Activated T-helper 1 cell treated with anti-CD3 and anti-CD28 coated beads, Interleukin-12 subunit alpha, Interleukin-12 subunit beta, Interleukin-2, Interleukin-4 antibody, amounts not matched to agents 30 ng/mL and 10 ng/mL and 1 ng/mL, durations not matched to agents 14 hours and 24 hours and 36 hours (primary cell): ENCODE measurements at regions not wholly inside any gene's neighbourhood (a gene's known extent, or its start where the extent isn't known, plus 50 kb on each side); places are given as distances from the start of the nearest gene placed in this dataset.
"Not testable (repeated sequence)": the region's sequence is repeated elsewhere in the genome, so short reads cannot be mapped to it uniquely, and the experiment has no call there.

ENCODE experiments used
- DNase-seq: peaks from one replicate; pipeline ENCODE4 v3.0.0; 2021; ENCODE audit warnings: low spot score
- H3K27ac Mint-ChIP-seq: one replicate; pipeline ENCODE4 v1.8.0; 2021; ENCODE audit warnings: mild to moderate bottlenecking, mixed read lengths
- H3K27me3 Mint-ChIP-seq: one replicate; pipeline ENCODE4 v1.8.0; 2022; ENCODE audit warnings: mild to moderate bottlenecking, moderate library complexity, mixed read lengths; ENCODE audit not compliant: insufficient read depth
- H3K36me3 Mint-ChIP-seq: one replicate; pipeline ENCODE4 v1.8.0; 2021; ENCODE audit warnings: low read depth, mixed read lengths
- H3K4me1 Mint-ChIP-seq: one replicate; pipeline ENCODE4 v1.8.0; 2021; ENCODE audit warnings: low read depth, mixed read lengths
- H3K4me3 Mint-ChIP-seq: one replicate; pipeline ENCODE4 v1.8.0; 2021; ENCODE audit warnings: mild to moderate bottlenecking, moderate library complexity, mixed read lengths
- H3K9me3 Mint-ChIP-seq: one replicate; pipeline ENCODE4 v1.8.0; 2021; ENCODE audit warnings: mixed read lengths
- intact Hi-C: fragments of 100-400 bp; cut with micrococcal nuclease; formaldehyde crosslinking; loops from one replicate; pipeline ENCODE4 v1.15.1; 2024

DNA sequence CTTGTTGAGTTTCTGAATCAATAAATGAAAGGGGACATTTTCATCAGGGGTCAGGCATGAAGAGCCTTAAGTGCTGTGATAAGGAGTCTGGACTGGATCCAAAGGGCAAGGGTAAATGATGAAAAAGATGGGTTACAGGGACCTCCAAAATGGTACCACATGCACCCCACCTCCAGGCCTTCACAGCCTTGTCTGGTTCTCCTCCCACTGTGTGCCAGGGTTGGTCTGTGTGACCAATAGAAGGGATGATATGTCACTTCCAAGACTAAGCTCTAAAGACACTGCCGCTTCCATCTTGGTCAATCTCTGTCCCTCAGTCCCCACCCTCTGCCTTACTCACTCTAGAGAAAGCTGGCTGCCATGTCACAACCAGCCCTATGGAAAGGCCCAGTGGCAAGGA, 140.6 kb downstream of the ZNF281 start:
- intact Hi-C loops: no loop called here

DNA sequence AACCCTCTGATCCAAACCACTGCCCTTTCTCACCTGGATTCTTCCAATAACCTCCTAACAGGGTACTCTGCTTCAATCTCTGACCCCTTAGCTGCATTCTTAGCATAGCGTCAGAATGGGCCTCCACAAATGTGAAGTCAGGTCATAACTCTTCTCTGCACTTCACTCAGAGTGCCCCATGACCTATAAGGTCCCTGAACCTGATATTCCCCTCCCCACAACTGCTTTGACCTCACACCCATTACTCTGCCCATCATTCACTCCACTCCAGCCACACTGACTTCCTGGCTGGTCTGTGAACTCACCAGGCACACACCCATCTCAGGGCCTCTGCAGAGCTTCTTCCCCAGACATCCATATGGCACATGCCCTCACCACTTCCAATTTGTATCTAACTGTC, 141.9 kb downstream of the ZNF281 start:
- no peak for DNase-seq
- intact Hi-C loops: no loop called here
- no peak overlapping the region for H3K27ac Mint-ChIP-seq
- peaks cover 2% of the 10 kb centered on the region for H3K4me1 Mint-ChIP-seq
- H3K4me3 Mint-ChIP-seq: no peak overlapping the region
- peaks cover 11% of the 10 kb centered on the region for H3K27me3 Mint-ChIP-seq
- no peaks in the 10 kb centered on the region for H3K9me3 Mint-ChIP-seq
- H3K36me3 Mint-ChIP-seq: no peaks in the 10 kb centered on the region

More for the DNA sequence above, 140.6 kb downstream of the ZNF281 start:
- Mint-ChIP-seq H3K27ac (no peak overlapping the region), H3K4me3 (no peak overlapping the region), H3K27me3 (no peaks in the 10 kb centered on the region), H3K4me1 (peaks cover 9% of the 10 kb centered on the region), H3K9me3 (no peaks in the 10 kb centered on the region), H3K36me3 (no peaks in the 10 kb centered on the region)
- DNase-seq: no peak

- Mint-ChIP-seq H3K36me3 (no peaks in the 10 kb centered on the region), H3K27ac (no peak overlapping the region), H3K4me1 (peaks cover 5% of the 10 kb centered on the region)
Observed at GRCh38 chr1:200267458-200267857, 142.4 kb downstream of the ZNF281 start.

DNA sequence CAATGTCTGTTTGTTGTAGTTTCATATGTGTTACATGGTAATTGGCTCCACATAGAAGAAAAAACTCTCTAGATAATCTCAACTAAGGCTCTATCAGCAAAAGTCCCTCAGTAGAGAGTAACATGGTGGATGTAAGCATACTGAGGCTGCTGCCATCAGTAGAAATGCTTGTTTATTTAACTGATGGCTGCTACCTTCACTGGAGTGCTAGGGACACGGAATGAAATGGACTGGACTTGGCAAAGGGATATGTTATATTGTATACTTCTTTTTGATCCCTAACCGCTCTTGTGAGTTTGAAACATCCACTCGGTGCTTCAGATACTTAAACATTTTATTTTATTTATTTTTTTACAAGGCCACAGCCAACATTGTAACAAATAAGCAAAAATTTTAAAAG, 143.0 kb downstream of the ZNF281 start:
- H3K4me3 Mint-ChIP-seq: no peak overlapping the region
- peaks cover 10% of the 10 kb centered on the region for H3K4me1 Mint-ChIP-seq
- peaks cover 11% of the 10 kb centered on the region for H3K27me3 Mint-ChIP-seq
- no peak overlapping the region for H3K27ac Mint-ChIP-seq
- no peaks in the 10 kb centered on the region for H3K9me3 Mint-ChIP-seq
- no peaks in the 10 kb centered on the region for H3K36me3 Mint-ChIP-seq
- intact Hi-C loops: no loop called here
- DNase-seq: no peak

More at GRCh38 chr1:200267458-200267857, 142.4 kb downstream of the ZNF281 start:
- DNase-seq: no peak
- Mint-ChIP-seq H3K9me3 (no peaks in the 10 kb centered on the region), H3K4me3 (no peak overlapping the region), H3K27me3 (peaks cover 11% of the 10 kb centered on the region)
- intact Hi-C loops: no loop called here

GRCh38 chr1:200265881-200266280, 144.0 kb downstream of the ZNF281 start:
- Mint-ChIP-seq H3K27ac (no peak overlapping the region), H3K4me1 (peaks cover 10% of the 10 kb centered on the region), H3K4me3 (no peak overlapping the region), H3K9me3 (no peaks in the 10 kb centered on the region), H3K36me3 (no peaks in the 10 kb centered on the region), H3K27me3 (peaks cover 13% of the 10 kb centered on the region)
- intact Hi-C loops: no loop called here
- no peak for DNase-seq

DNA sequence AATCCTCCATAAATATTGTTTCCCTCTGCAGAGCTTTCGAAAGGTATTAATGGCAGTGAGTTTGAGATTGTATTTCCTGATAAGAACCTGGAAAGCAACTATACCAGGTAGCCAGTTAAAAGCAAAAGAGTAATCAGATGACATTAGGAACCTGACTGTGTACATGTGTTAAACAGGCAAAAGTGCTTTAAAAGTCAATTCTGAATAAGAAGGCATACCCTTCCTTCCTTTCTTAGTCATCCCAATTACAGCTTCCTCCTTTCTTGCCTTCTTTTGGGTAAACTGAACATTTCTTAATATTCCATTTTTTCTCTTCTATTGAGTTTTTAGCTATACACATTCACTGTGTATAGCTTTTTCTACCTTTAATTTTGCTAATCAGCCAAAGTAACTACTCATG, 144.7 kb downstream of the ZNF281 start:
- H3K27ac Mint-ChIP-seq: no peak overlapping the region
- H3K9me3 Mint-ChIP-seq: no peaks in the 10 kb centered on the region
- intact Hi-C loops: no loop called here
- peaks cover 10% of the 10 kb centered on the region for H3K4me1 Mint-ChIP-seq
- no peak for DNase-seq
- H3K4me3 Mint-ChIP-seq: no peak overlapping the region
- no peaks in the 10 kb centered on the region for H3K36me3 Mint-ChIP-seq
- H3K27me3 Mint-ChIP-seq: peaks cover 14% of the 10 kb centered on the region

GRCh38 chr1:200263203-200263602, 146.6 kb downstream of the ZNF281 start:
- H3K9me3 Mint-ChIP-seq: no peaks in the 10 kb centered on the region
- H3K4me1 Mint-ChIP-seq: peaks cover 10% of the 10 kb centered on the region
- DNase-seq: no peak
- no peak overlapping the region for H3K27ac Mint-ChIP-seq
- H3K36me3 Mint-ChIP-seq: no peaks in the 10 kb centered on the region
- intact Hi-C loops: no loop called here
- peaks cover 17% of the 10 kb centered on the region for H3K27me3 Mint-ChIP-seq
- H3K4me3 Mint-ChIP-seq: no peak overlapping the region

GRCh38 chr1:200262326-200262965, 147.4 kb downstream of the ZNF281 start:
- no peaks in the 10 kb centered on the region for H3K36me3 Mint-ChIP-seq
- no peak for DNase-seq
- H3K27ac Mint-ChIP-seq: no peak overlapping the region
- peaks cover 19% of the 10 kb centered on the region for H3K27me3 Mint-ChIP-seq
- no peak overlapping the region for H3K4me3 Mint-ChIP-seq
- intact Hi-C loops: loop anchor here (1.0 kb wide), 1 partner anchor 8 kb away; no protein-coding TSS in a partner anchor
- H3K4me1 Mint-ChIP-seq: peaks cover 10% of the 10 kb centered on the region
- no peaks in the 10 kb centered on the region for H3K9me3 Mint-ChIP-seq

- Mint-ChIP-seq H3K27me3 (peaks cover 19% of the 10 kb centered on the region), H3K4me1 (peaks cover 18% of the 10 kb centered on the region), H3K27ac (no peak overlapping the region), H3K9me3 (no peaks in the 10 kb centered on the region), H3K4me3 (no peak overlapping the region), H3K36me3 (no peaks in the 10 kb centered on the region)
- intact Hi-C loops: no loop called here
- DNase-seq: no peak
Observed at GRCh38 chr1:200260597-200261335, 149.1 kb downstream of the ZNF281 start.

DNA sequence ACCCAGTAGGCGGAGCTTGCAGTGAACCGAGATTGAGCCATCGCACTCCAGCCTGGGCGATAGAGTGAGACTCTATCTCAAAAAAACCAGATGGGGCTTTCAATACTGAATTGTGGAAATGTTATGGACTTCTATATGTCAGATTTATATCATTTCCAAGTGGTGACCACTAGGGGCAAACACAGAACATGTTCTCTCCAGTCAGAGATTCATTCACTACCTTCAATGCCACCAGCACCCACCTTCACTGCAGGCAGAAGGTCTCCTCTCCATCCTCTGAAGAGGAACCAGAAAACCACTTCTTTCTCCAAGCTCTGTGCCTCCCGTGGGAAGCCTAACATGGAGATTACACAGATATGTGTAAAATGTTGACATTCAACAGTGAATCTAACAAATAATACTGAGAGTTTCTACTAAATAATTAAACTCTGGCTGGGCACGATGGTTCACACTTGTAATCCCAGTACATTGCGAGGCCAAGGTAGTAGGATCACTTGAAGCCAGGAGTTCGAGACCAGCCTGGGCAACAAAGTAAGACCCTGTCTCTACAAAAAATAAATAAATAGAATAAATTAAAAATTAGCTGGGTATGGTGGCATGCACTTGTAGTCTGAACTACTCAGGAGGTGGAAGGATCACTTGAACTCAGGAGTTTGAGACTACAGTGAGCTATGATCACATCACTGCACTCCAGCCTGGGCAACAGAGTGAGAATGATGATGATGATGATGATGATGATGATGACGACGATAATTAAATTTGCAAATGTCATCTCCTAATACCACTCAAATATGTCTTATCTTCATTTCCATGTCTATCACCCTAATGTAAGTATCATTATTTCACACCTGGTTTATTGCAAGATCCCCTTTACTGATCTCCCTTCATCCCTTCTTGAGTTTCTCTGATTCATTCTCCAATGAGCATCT, 151.1 kb downstream of the ZNF281 start:
- Mint-ChIP-seq H3K27ac (no peak overlapping the region), H3K4me1 (peaks cover 35% of the 10 kb centered on the region), H3K4me3 (no peak overlapping the region), H3K36me3 (peaks cover 1% of the 10 kb centered on the region), H3K27me3 (peaks cover 14% of the 10 kb centered on the region), H3K9me3 (no peaks in the 10 kb centered on the region)
- DNase-seq: no peak
- intact Hi-C loops: loop anchor here (1.0 kb wide), 1 partner anchor 230 kb away; no protein-coding TSS in a partner anchor

GRCh38 chr1:200257235-200257634, 152.6 kb downstream of the ZNF281 start:
- peaks cover 31% of the 10 kb centered on the region for H3K4me1 Mint-ChIP-seq
- intact Hi-C loops: no loop called here

GRCh38 chr1:200254602-200255001, 155.2 kb downstream of the ZNF281 start:
- Mint-ChIP-seq H3K4me1 (peaks cover 29% of the 10 kb centered on the region), H3K27me3 (peaks cover 26% of the 10 kb centered on the region), H3K27ac (peak overlapping the region; percentile 36)
- not testable (repeated sequence) for H3K36me3 Mint-ChIP-seq, H3K9me3 Mint-ChIP-seq, DNase-seq, H3K4me3 Mint-ChIP-seq
- intact Hi-C loops: loop anchor here (1.0 to 5.0 kb wide), 8 partner anchors 8 to 312 kb away; partner anchors contain the start of gene ZNF281

More at GRCh38 chr1:200257235-200257634, 152.6 kb downstream of the ZNF281 start:
- no peaks in the 10 kb centered on the region for H3K9me3 Mint-ChIP-seq
- DNase-seq: no peak
- no peak overlapping the region for H3K4me3 Mint-ChIP-seq
- H3K36me3 Mint-ChIP-seq: peaks cover 1% of the 10 kb centered on the region
- H3K27ac Mint-ChIP-seq: no peak overlapping the region
- peaks cover 8% of the 10 kb centered on the region for H3K27me3 Mint-ChIP-seq
